ENCODE measurements at regions not wholly inside any gene's neighbourhood (a gene's known extent, or its start where the extent isn't known, plus 50 kb on each side); places are given as distances from the start of the nearest gene placed in this dataset.

GRCh38 chr15:97652700-97653167 lies 307.8 kb upstream of the ARRDC4 start:
- intact Hi-C loops (cut with micrococcal nuclease), result no loop called here
- Mint-ChIP-seq H3K4me1 (ENCODE audit: low read depth) (no peaks in the 10 kb centered on the region), H3K4me3 (no peak overlapping the region), H3K27ac (no peak overlapping the region), H3K9me3 (no peaks in the 10 kb centered on the region), H3K27me3 (ENCODE audit: insufficient read depth) (peaks cover 7% of the 10 kb centered on the region), H3K36me3 (ENCODE audit: low read depth) (no peaks in the 10 kb centered on the region)
- DNase-seq (ENCODE audit: low spot score), result no peak

GRCh38 chr15:97653896-97654295 lies 306.6 kb upstream of the ARRDC4 start:
- no peaks in the 10 kb centered on the region for H3K36me3 Mint-ChIP-seq (ENCODE audit: low read depth)
- no peaks in the 10 kb centered on the region for H3K9me3 Mint-ChIP-seq
- intact Hi-C loops (cut with micrococcal nuclease), result no loop called here
- peaks cover 7% of the 10 kb centered on the region for H3K27me3 Mint-ChIP-seq (ENCODE audit: insufficient read depth)
- H3K4me3 Mint-ChIP-seq, result no peak overlapping the region
- H3K4me1 Mint-ChIP-seq (ENCODE audit: low read depth), result no peaks in the 10 kb centered on the region
- no peak overlapping the region for H3K27ac Mint-ChIP-seq
- DNase-seq (ENCODE audit: low spot score), result no peak

- Mint-ChIP-seq H3K4me1 (ENCODE audit: low read depth) (no peaks in the 10 kb centered on the region), H3K27ac (no peak overlapping the region), H3K36me3 (ENCODE audit: low read depth) (no peaks in the 10 kb centered on the region), H3K4me3 (no peak overlapping the region), H3K27me3 (ENCODE audit: insufficient read depth) (peaks cover 7% of the 10 kb centered on the region), H3K9me3 (no peaks in the 10 kb centered on the region)
- intact Hi-C loops (cut with micrococcal nuclease), result no loop called here
- DNase-seq (ENCODE audit: low spot score), result no peak
Measured at GRCh38 chr15:97654481-97655076, 305.9 kb upstream of the ARRDC4 start.

- Mint-ChIP-seq H3K4me1 (ENCODE audit: low read depth) (no peaks in the 10 kb centered on the region), H3K36me3 (ENCODE audit: low read depth) (no peaks in the 10 kb centered on the region), H3K4me3 (no peak overlapping the region), H3K9me3 (no peaks in the 10 kb centered on the region), H3K27me3 (ENCODE audit: insufficient read depth) (no peaks in the 10 kb centered on the region), H3K27ac (no peak overlapping the region)
- intact Hi-C loops (cut with micrococcal nuclease), result no loop called here
- no peak for DNase-seq (ENCODE audit: low spot score)
Measured at GRCh38 chr15:97661796-97662195, 298.7 kb upstream of the ARRDC4 start.

- no peaks in the 10 kb centered on the region for H3K36me3 Mint-ChIP-seq (ENCODE audit: low read depth)
- intact Hi-C loops (cut with micrococcal nuclease), result no loop called here
- H3K4me1 Mint-ChIP-seq (ENCODE audit: low read depth), result no peaks in the 10 kb centered on the region
- H3K27me3 Mint-ChIP-seq (ENCODE audit: insufficient read depth), result no peaks in the 10 kb centered on the region
- no peak overlapping the region for H3K27ac Mint-ChIP-seq
- no peak overlapping the region for H3K4me3 Mint-ChIP-seq
- no peak for DNase-seq (ENCODE audit: low spot score)
- peaks cover 4% of the 10 kb centered on the region for H3K9me3 Mint-ChIP-seq
Measured at GRCh38 chr15:97672586-97672985, 287.9 kb upstream of the ARRDC4 start.

- H3K4me3 Mint-ChIP-seq, result no peak overlapping the region
- no peak overlapping the region for H3K27ac Mint-ChIP-seq
- intact Hi-C loops (cut with micrococcal nuclease), result no loop called here
- no peaks in the 10 kb centered on the region for H3K27me3 Mint-ChIP-seq (ENCODE audit: insufficient read depth)
- no peak for DNase-seq (ENCODE audit: low spot score)
- no peaks in the 10 kb centered on the region for H3K4me1 Mint-ChIP-seq (ENCODE audit: low read depth)
- no peaks in the 10 kb centered on the region for H3K9me3 Mint-ChIP-seq
- H3K36me3 Mint-ChIP-seq (ENCODE audit: low read depth), result no peaks in the 10 kb centered on the region
Measured at GRCh38 chr15:97678656-97679055, 281.8 kb upstream of the ARRDC4 start.

- intact Hi-C loops (cut with micrococcal nuclease), result no loop called here
- DNase-seq (ENCODE audit: low spot score), result no peak
- no peaks in the 10 kb centered on the region for H3K36me3 Mint-ChIP-seq (ENCODE audit: low read depth)
- H3K4me3 Mint-ChIP-seq, result no peak overlapping the region
- no peaks in the 10 kb centered on the region for H3K9me3 Mint-ChIP-seq
- no peaks in the 10 kb centered on the region for H3K27me3 Mint-ChIP-seq (ENCODE audit: insufficient read depth)
- H3K27ac Mint-ChIP-seq, result no peak overlapping the region
- H3K4me1 Mint-ChIP-seq (ENCODE audit: low read depth), result no peaks in the 10 kb centered on the region
Measured at GRCh38 chr15:97679106-97679688, 281.3 kb upstream of the ARRDC4 start.

GRCh38 chr15:97680606-97681220 lies 279.8 kb upstream of the ARRDC4 start:
- Mint-ChIP-seq H3K4me1 (ENCODE audit: low read depth) (no peaks in the 10 kb centered on the region), H3K9me3 (no peaks in the 10 kb centered on the region), H3K4me3 (no peak overlapping the region), H3K27ac (no peak overlapping the region), H3K27me3 (ENCODE audit: insufficient read depth) (no peaks in the 10 kb centered on the region), H3K36me3 (ENCODE audit: low read depth) (no peaks in the 10 kb centered on the region)
- intact Hi-C loops (cut with micrococcal nuclease), result no loop called here
- DNase-seq (ENCODE audit: low spot score), result no peak

GRCh38 chr15:97683831-97684230 lies 276.7 kb upstream of the ARRDC4 start:
- no peak overlapping the region for H3K27ac Mint-ChIP-seq
- no peaks in the 10 kb centered on the region for H3K36me3 Mint-ChIP-seq (ENCODE audit: low read depth)
- no peaks in the 10 kb centered on the region for H3K4me1 Mint-ChIP-seq (ENCODE audit: low read depth)
- no peaks in the 10 kb centered on the region for H3K9me3 Mint-ChIP-seq
- no peak for DNase-seq (ENCODE audit: low spot score)
- no peaks in the 10 kb centered on the region for H3K27me3 Mint-ChIP-seq (ENCODE audit: insufficient read depth)
- H3K4me3 Mint-ChIP-seq, result no peak overlapping the region
- intact Hi-C loops (cut with micrococcal nuclease), result no loop called here

GRCh38 chr15:97684249-97684648 lies 276.3 kb upstream of the ARRDC4 start:
- Mint-ChIP-seq H3K36me3 (ENCODE audit: low read depth) (no peaks in the 10 kb centered on the region), H3K4me3 (no peak overlapping the region), H3K9me3 (no peaks in the 10 kb centered on the region), H3K27ac (no peak overlapping the region), H3K4me1 (ENCODE audit: low read depth) (no peaks in the 10 kb centered on the region), H3K27me3 (ENCODE audit: insufficient read depth) (no peaks in the 10 kb centered on the region)
- intact Hi-C loops (cut with micrococcal nuclease), result no loop called here
- DNase-seq (ENCODE audit: low spot score), result no peak

GRCh38 chr15:97686324-97686723 lies 274.2 kb upstream of the ARRDC4 start:
- no peaks in the 10 kb centered on the region for H3K9me3 Mint-ChIP-seq
- H3K36me3 Mint-ChIP-seq (ENCODE audit: low read depth), result no peaks in the 10 kb centered on the region
- no peaks in the 10 kb centered on the region for H3K4me1 Mint-ChIP-seq (ENCODE audit: low read depth)
- DNase-seq (ENCODE audit: low spot score), result no peak
- no peaks in the 10 kb centered on the region for H3K27me3 Mint-ChIP-seq (ENCODE audit: insufficient read depth)
- intact Hi-C loops (cut with micrococcal nuclease), result no loop called here
- no peak overlapping the region for H3K4me3 Mint-ChIP-seq
- H3K27ac Mint-ChIP-seq, result no peak overlapping the region

GRCh38 chr15:97687654-97688053 lies 272.8 kb upstream of the ARRDC4 start:
- intact Hi-C loops (cut with micrococcal nuclease), result no loop called here
- H3K36me3 Mint-ChIP-seq (ENCODE audit: low read depth), result no peaks in the 10 kb centered on the region
- H3K4me1 Mint-ChIP-seq (ENCODE audit: low read depth), result no peaks in the 10 kb centered on the region
- no peaks in the 10 kb centered on the region for H3K27me3 Mint-ChIP-seq (ENCODE audit: insufficient read depth)
- no peak overlapping the region for H3K27ac Mint-ChIP-seq
- no peak for DNase-seq (ENCODE audit: low spot score)
- no peaks in the 10 kb centered on the region for H3K9me3 Mint-ChIP-seq
- H3K4me3 Mint-ChIP-seq, result no peak overlapping the region

- DNase-seq (ENCODE audit: low spot score), result no peak
- Mint-ChIP-seq H3K27me3 (ENCODE audit: insufficient read depth) (no peaks in the 10 kb centered on the region), H3K9me3 (no peaks in the 10 kb centered on the region), H3K4me1 (ENCODE audit: low read depth) (no peaks in the 10 kb centered on the region), H3K4me3 (no peak overlapping the region), H3K36me3 (ENCODE audit: low read depth) (no peaks in the 10 kb centered on the region), H3K27ac (no peak overlapping the region)
- intact Hi-C loops (cut with micrococcal nuclease), result no loop called here
Measured at GRCh38 chr15:97688177-97688576, 272.3 kb upstream of the ARRDC4 start.
